ENCODE measurements at regions not wholly inside any gene's neighbourhood (a gene's known extent, or its start where the extent isn't known, plus 50 kb on each side); places are given as distances from the start of the nearest gene placed in this dataset.
"Not testable (repeated sequence)": the region's sequence is repeated elsewhere in the genome, so short reads cannot be mapped to it uniquely, and the experiment has no call there.

- peaks cover 0 to 6% of the 10 kb centered on the region in 2 donors for H3K9me3 ChIP-seq
- no peaks in the 10 kb centered on the region for H3K36me3 ChIP-seq
- no peak overlapping the region for H3K27ac ChIP-seq
- no peak overlapping the region for H3K4me3 ChIP-seq
- no peak for DNase-seq (ENCODE audit: low spot score)
- no peak for TF ChIP-seq CTCF (IDR thresholded peaks at IDR 0.05)
- no peaks in the 10 kb centered on the region for H3K27me3 ChIP-seq
- H3K4me1 ChIP-seq = no peaks in the 10 kb centered on the region
Measured at GRCh38 chr12:9340422-9341259, 132.4 kb upstream of the PZP start.

- TF ChIP-seq CTCF (IDR thresholded peaks at IDR 0.05) = no peak
- Histone ChIP-seq H3K4me1 (no peaks in the 10 kb centered on the region), H3K27ac (no peak overlapping the region), H3K4me3 (no peak overlapping the region), H3K9me3 (peaks cover 0 to 6% of the 10 kb centered on the region in 2 donors), H3K27me3 (no peaks in the 10 kb centered on the region), H3K36me3 (no peaks in the 10 kb centered on the region)
- no peak for DNase-seq (ENCODE audit: low spot score)
Measured at GRCh38 chr12:9337656-9338055, 129.5 kb upstream of the PZP start.

GRCh38 chr12:9336375-9337011, 128.3 kb upstream of the PZP start:
- H3K27me3 ChIP-seq; H3K27ac ChIP-seq; H3K4me3 ChIP-seq; H3K9me3 ChIP-seq; H3K4me1 ChIP-seq; DNase-seq (ENCODE audit: low spot score); H3K36me3 ChIP-seq: not testable (repeated sequence)

GRCh38 chr12:9335867-9336266, 127.7 kb upstream of the PZP start:
- H3K9me3 ChIP-seq = peaks cover 0 to 6% of the 10 kb centered on the region in 2 donors
- DNase-seq (ENCODE audit: low spot score) = no peak

GRCh38 chr12:9334964-9335363, 126.8 kb upstream of the PZP start:
- Histone ChIP-seq H3K4me3 (no peak overlapping the region), H3K9me3 (peaks cover 0 to 6% of the 10 kb centered on the region in 2 donors), H3K4me1 (no peaks in the 10 kb centered on the region), H3K27me3 (no peaks in the 10 kb centered on the region), H3K36me3 (no peaks in the 10 kb centered on the region), H3K27ac (no peak overlapping the region)
- no peak for DNase-seq (ENCODE audit: low spot score)
- TF ChIP-seq CTCF (IDR thresholded peaks at IDR 0.05) = no peak

More at GRCh38 chr12:9335867-9336266, 127.7 kb upstream of the PZP start:
- Histone ChIP-seq H3K4me3 (no peak overlapping the region), H3K4me1 (no peaks in the 10 kb centered on the region), H3K27ac (no peak overlapping the region), H3K36me3 (no peaks in the 10 kb centered on the region), H3K27me3 (no peaks in the 10 kb centered on the region)
- TF ChIP-seq CTCF (IDR thresholded peaks at IDR 0.05) = no peak

- DNase-seq (ENCODE audit: low spot score) = no peak
- Histone ChIP-seq H3K36me3 (no peaks in the 10 kb centered on the region), H3K4me1 (no peaks in the 10 kb centered on the region), H3K27ac (no peak overlapping the region), H3K27me3 (no peaks in the 10 kb centered on the region), H3K4me3 (no peak overlapping the region), H3K9me3 (peaks cover 0 to 6% of the 10 kb centered on the region in 2 donors)
- no peak for TF ChIP-seq CTCF (IDR thresholded peaks at IDR 0.05)
Measured at GRCh38 chr12:9334041-9334692, 126.0 kb upstream of the PZP start.

Data from right atrium auricular region (tissue), 2 donors.